ENCODE measurements at regions not wholly inside any gene's neighbourhood (a gene's known extent, or its start where the extent isn't known, plus 50 kb on each side); places are given as distances from the start of the nearest gene placed in this dataset.

DNA sequence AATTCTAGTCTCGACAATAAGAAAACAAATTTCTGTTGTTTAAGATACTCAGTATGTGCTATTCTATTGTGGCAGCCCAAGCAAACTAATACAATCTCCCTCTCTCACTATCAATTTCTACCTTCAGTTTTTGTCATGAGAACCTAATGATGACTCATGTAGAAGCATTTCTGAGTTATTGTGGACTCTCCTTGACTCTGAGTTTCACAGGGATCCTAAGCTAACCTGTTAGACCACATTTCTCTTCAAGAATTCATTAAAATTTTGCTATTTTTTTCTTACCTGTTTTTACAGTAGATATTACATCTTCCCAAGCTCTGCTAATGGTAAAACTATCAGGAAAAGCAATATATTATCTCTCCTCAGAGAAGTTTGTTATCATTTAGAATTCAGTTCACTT, 599.1 kb upstream of the TYRP1 start:
- no peak for TF ChIP-seq CTCF (IDR thresholded peaks at IDR 0.05; ENCODE audit: unreplicated experiment)
- no peaks in the 10 kb centered on the region for H3K27me3 Mint-ChIP-seq (ENCODE audit: unreplicated experiment)
- no peak overlapping the region for H3K27ac Mint-ChIP-seq (ENCODE audit: unreplicated experiment)
- no peaks in the 10 kb centered on the region for H3K36me3 Mint-ChIP-seq (ENCODE audit: low read depth, unreplicated experiment)
- no peaks in the 10 kb centered on the region for H3K9me3 Mint-ChIP-seq (ENCODE audit: unreplicated experiment)
- no peak overlapping the region for H3K4me3 Mint-ChIP-seq (ENCODE audit: unreplicated experiment)
- no peaks in the 10 kb centered on the region for H3K4me1 Mint-ChIP-seq (ENCODE audit: unreplicated experiment)
- DNase-seq (ENCODE audit: low spot score) = no peak

- Mint-ChIP-seq H3K27ac (ENCODE audit: unreplicated experiment) (no peak overlapping the region), H3K27me3 (ENCODE audit: unreplicated experiment) (no peaks in the 10 kb centered on the region), H3K4me1 (ENCODE audit: unreplicated experiment) (no peaks in the 10 kb centered on the region), H3K36me3 (ENCODE audit: low read depth, unreplicated experiment) (no peaks in the 10 kb centered on the region), H3K4me3 (ENCODE audit: unreplicated experiment) (no peak overlapping the region), H3K9me3 (ENCODE audit: unreplicated experiment) (no peaks in the 10 kb centered on the region)
- DNase-seq (ENCODE audit: low spot score) = no peak
- no peak for TF ChIP-seq CTCF (IDR thresholded peaks at IDR 0.05; ENCODE audit: unreplicated experiment)
Measured at GRCh38 chr9:12095931-12096330, 597.3 kb upstream of the TYRP1 start.

DNA sequence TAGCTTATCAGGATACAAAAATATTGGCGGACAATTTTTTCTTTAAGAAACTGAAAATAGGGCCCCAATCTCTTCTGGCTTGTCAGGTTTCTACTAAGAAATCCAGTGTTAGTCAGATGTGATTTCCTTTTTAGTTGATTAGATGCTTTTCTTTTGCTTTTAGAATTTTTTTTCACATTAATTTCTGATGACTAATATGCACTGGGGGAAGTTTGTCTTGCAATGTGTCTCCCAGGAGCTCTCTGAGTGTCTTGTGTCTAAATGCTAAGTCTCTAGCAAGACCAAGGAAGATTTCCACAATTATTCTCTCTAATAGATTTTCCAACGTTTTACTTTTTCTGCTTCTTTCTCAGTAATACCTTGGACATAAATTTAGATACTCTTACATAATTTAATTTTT, 559.8 kb upstream of the TYRP1 start:
- Mint-ChIP-seq H3K9me3 (ENCODE audit: unreplicated experiment) (no peaks in the 10 kb centered on the region), H3K4me1 (ENCODE audit: unreplicated experiment) (no peaks in the 10 kb centered on the region), H3K36me3 (ENCODE audit: low read depth, unreplicated experiment) (no peaks in the 10 kb centered on the region), H3K4me3 (ENCODE audit: unreplicated experiment) (no peak overlapping the region), H3K27me3 (ENCODE audit: unreplicated experiment) (peaks cover 1% of the 10 kb centered on the region), H3K27ac (ENCODE audit: unreplicated experiment) (no peak overlapping the region)
- no peak for DNase-seq (ENCODE audit: low spot score)
- no peak for TF ChIP-seq CTCF (IDR thresholded peaks at IDR 0.05; ENCODE audit: unreplicated experiment)

- no peak for TF ChIP-seq CTCF (IDR thresholded peaks at IDR 0.05; ENCODE audit: unreplicated experiment)
- peaks cover 5% of the 10 kb centered on the region for H3K9me3 Mint-ChIP-seq (ENCODE audit: unreplicated experiment)
- H3K27ac Mint-ChIP-seq (ENCODE audit: unreplicated experiment) = no peak overlapping the region
- no peaks in the 10 kb centered on the region for H3K4me1 Mint-ChIP-seq (ENCODE audit: unreplicated experiment)
- DNase-seq (ENCODE audit: low spot score) = no peak
- H3K4me3 Mint-ChIP-seq (ENCODE audit: unreplicated experiment) = no peak overlapping the region
- peaks cover 3% of the 10 kb centered on the region for H3K27me3 Mint-ChIP-seq (ENCODE audit: unreplicated experiment)
- H3K36me3 Mint-ChIP-seq (ENCODE audit: low read depth, unreplicated experiment) = no peaks in the 10 kb centered on the region
Measured at GRCh38 chr9:12141422-12141821, 551.8 kb upstream of the TYRP1 start.

DNA sequence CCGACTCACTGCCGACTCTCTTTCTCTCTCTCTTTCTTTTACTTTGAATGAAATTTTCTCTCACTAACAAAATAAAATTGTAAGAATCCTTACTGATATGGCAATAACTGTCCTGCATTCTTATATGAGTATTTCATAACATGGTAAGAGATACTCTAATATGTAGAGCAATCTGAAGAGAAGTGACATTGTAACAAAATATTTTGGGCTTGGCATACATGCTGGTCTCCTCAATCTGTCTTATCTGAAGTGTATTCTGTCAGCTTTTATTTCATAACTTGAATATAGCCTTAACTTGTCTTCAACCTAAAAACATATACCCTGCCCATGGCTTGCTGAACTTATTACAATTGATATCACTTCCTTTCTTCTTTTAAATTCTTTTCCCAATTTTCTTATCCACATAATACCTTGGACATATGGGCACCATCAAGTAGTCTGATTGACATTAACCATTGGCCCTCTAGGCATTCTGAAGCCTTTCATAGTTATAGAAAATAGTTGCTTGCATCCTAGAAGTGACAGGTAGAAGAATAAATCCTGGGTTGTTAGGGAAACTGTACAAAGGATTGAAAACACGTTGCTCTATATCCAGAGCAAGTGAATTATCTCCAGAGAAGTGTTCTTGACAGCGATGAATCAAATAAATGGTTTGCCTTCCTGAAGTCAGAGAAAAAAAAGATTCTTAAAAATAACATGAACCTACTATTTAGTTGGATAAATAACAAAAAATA, 537.6 kb upstream of the TYRP1 start:
- no peak overlapping the region for H3K4me3 Mint-ChIP-seq (ENCODE audit: unreplicated experiment)
- no peak overlapping the region for H3K27ac Mint-ChIP-seq (ENCODE audit: unreplicated experiment)
- DNase-seq (ENCODE audit: low spot score) = no peak
- H3K27me3 Mint-ChIP-seq (ENCODE audit: unreplicated experiment) = no peaks in the 10 kb centered on the region
- no peaks in the 10 kb centered on the region for H3K36me3 Mint-ChIP-seq (ENCODE audit: low read depth, unreplicated experiment)
- H3K4me1 Mint-ChIP-seq (ENCODE audit: unreplicated experiment) = no peaks in the 10 kb centered on the region
- no peaks in the 10 kb centered on the region for H3K9me3 Mint-ChIP-seq (ENCODE audit: unreplicated experiment)
- no peak for TF ChIP-seq CTCF (IDR thresholded peaks at IDR 0.05; ENCODE audit: unreplicated experiment)
